DND-41 (cell line): ENCODE measurements at regions not wholly inside any gene's neighbourhood (a gene's known extent, or its start where the extent isn't known, plus 50 kb on each side); places are given as distances from the start of the nearest gene placed in this dataset.

Experiments
- CTCF ChIP-seq: IDR thresholded peaks from 2 replicates; pipeline ENCODE4 v1.5.1; 2012; ENCODE audit warnings: borderline replicate concordance, low read length, moderate library complexity, mild to moderate bottlenecking; ENCODE audit not compliant: poor library complexity, severe bottlenecking; ENCODE audit errors: extremely low read depth
- EZH2 ChIP-seq: IDR thresholded peaks from 3 replicates; pipeline ENCODE4 v1.6.1; 2012; ENCODE audit warnings: borderline replicate concordance, low read depth, mild to moderate bottlenecking, moderate library complexity, low read length, inconsistent platforms; ENCODE audit not compliant: severe bottlenecking

- TF ChIP-seq CTCF: no peak
- TF ChIP-seq EZH2: no peak
Observed at GRCh38 chr5:131008329-131008728, 156.7 kb downstream of the HINT1 start.
